ENCODE measurements at regions not wholly inside any gene's neighbourhood (a gene's known extent, or its start where the extent isn't known, plus 50 kb on each side); places are given as distances from the start of the nearest gene placed in this dataset.
A peak's percentile ranks its signal among the peaks of the same experiment; 100 is the strongest.

- Histone ChIP-seq H3K36me3 (replicated peaks; ENCODE audit: insufficient read depth, low read depth) (no peaks in the 10 kb centered on the region), H3K9me3 (ENCODE audit: low read depth) (peaks cover 3% of the 10 kb centered on the region), H3K27ac (no peak overlapping the region), H3K9me2 (replicated peaks; ENCODE audit: insufficient read depth) (no peaks in the 10 kb centered on the region), H3K79me2 (no peaks in the 10 kb centered on the region), H2AFZ (no peak overlapping the region), H3K4me1 (ENCODE audit: insufficient read depth) (no peaks in the 10 kb centered on the region), H3K27me3 (peaks cover 40% of the 10 kb centered on the region), H3K4me3 (no peak overlapping the region), H4K20me1 (ENCODE audit: insufficient read depth, poor library complexity, severe bottlenecking) (no peaks in the 10 kb centered on the region), H3K4me2 (no peak overlapping the region)
- TF ChIP-seq EZH2phosphoT487 (IDR thresholded peaks at IDR 0.05; ENCODE audit: low read depth, severe bottlenecking, unreplicated experiment): no peak
- no peak for TF ChIP-seq CTCF (IDR thresholded peaks at IDR 0.05; ENCODE audit: poor library complexity)
- TF ChIP-seq EZH2 (IDR thresholded peaks at IDR 0.05; ENCODE audit: borderline replicate concordance): no peak
- 48% methylated on average over 12 of the region's 12 CpGs for WGBS (ENCODE audit: low lambda C conversion rate, missing lambda C conversion rate)
- no peak for DNase-seq (ENCODE audit: low spot score)
Measured at GRCh38 chr6:28751514-28751913, 172.3 kb downstream of the TRIM27 start.

GRCh38 chr6:28751963-28752350, 171.8 kb downstream of the TRIM27 start:
- Histone ChIP-seq H4K20me1 (ENCODE audit: insufficient read depth, poor library complexity, severe bottlenecking) (no peaks in the 10 kb centered on the region), H3K9me2 (replicated peaks; ENCODE audit: insufficient read depth) (no peaks in the 10 kb centered on the region), H3K27me3 (peaks cover 40% of the 10 kb centered on the region), H3K4me3 (no peak overlapping the region), H3K4me1 (ENCODE audit: insufficient read depth) (no peaks in the 10 kb centered on the region), H3K27ac (no peak overlapping the region), H3K79me2 (no peaks in the 10 kb centered on the region), H2AFZ (no peak overlapping the region), H3K9me3 (ENCODE audit: low read depth) (peaks cover 3% of the 10 kb centered on the region), H3K4me2 (no peak overlapping the region), H3K36me3 (replicated peaks; ENCODE audit: insufficient read depth, low read depth) (no peaks in the 10 kb centered on the region)
- TF ChIP-seq CTCF (IDR thresholded peaks at IDR 0.05; ENCODE audit: poor library complexity) (no peak), EZH2phosphoT487 (IDR thresholded peaks at IDR 0.05; ENCODE audit: low read depth, severe bottlenecking, unreplicated experiment) (no peak), EZH2 (IDR thresholded peaks at IDR 0.05; ENCODE audit: borderline replicate concordance) (no peak)
- DNase-seq (ENCODE audit: low spot score): no peak
- WGBS (ENCODE audit: low lambda C conversion rate, missing lambda C conversion rate): 89% methylated on average over 2 of the region's 2 CpGs

- Histone ChIP-seq H3K9me3 (ENCODE audit: low read depth) (no peaks in the 10 kb centered on the region), H3K9me2 (replicated peaks; ENCODE audit: insufficient read depth) (no peaks in the 10 kb centered on the region), H3K36me3 (replicated peaks; ENCODE audit: insufficient read depth, low read depth) (no peaks in the 10 kb centered on the region), H3K27me3 (peaks cover 65% of the 10 kb centered on the region), H3K4me1 (ENCODE audit: insufficient read depth) (peaks cover 3% of the 10 kb centered on the region), H3K4me2 (peak overlapping the region; percentile 68), H3K79me2 (no peaks in the 10 kb centered on the region), H3K4me3 (no peak overlapping the region), H2AFZ (no peak overlapping the region), H3K27ac (no peak overlapping the region), H4K20me1 (ENCODE audit: insufficient read depth, poor library complexity, severe bottlenecking) (no peaks in the 10 kb centered on the region)
- DNase-seq (ENCODE audit: low spot score): no peak
- TF ChIP-seq EZH2 (IDR thresholded peaks at IDR 0.05; ENCODE audit: borderline replicate concordance): no peak
- TF ChIP-seq EZH2phosphoT487 (IDR thresholded peaks at IDR 0.05; ENCODE audit: low read depth, severe bottlenecking, unreplicated experiment): no peak
- no peak for TF ChIP-seq CTCF (IDR thresholded peaks at IDR 0.05; ENCODE audit: poor library complexity)
- WGBS (ENCODE audit: low lambda C conversion rate, missing lambda C conversion rate): 11% methylated on average over 32 of the region's 33 CpGs
Measured at GRCh38 chr6:28757429-28758045, 166.2 kb downstream of the TRIM27 start.

Measured in hepatocyte (in vitro differentiated cells).